ENCODE measurements at regions not wholly inside any gene's neighbourhood (a gene's known extent, or its start where the extent isn't known, plus 50 kb on each side); places are given as distances from the start of the nearest gene placed in this dataset.
A peak's percentile ranks its signal among the peaks of the same experiment; 100 is the strongest.

DNA sequence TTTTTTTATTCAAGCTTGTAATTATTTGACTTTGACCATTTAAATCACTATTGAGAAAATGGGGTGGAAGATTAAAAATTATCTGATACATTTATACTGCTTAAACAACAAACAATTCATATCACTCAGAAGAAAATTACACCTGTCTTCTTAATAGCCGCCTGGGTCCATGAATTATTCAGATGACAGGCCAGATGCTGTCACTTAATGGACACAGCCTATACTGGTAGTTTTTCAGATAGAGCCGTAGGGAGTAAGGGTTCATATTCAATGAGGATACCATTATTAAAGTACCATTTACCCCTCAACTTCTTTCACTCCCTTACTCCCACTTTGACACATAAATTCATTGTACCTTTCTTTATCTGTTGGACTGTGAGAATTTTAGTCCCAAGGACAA, 1193.4 kb upstream of the MAP3K7 start:
- no peak for DNase-seq (ENCODE audit: low read depth, low spot score)
- Histone ChIP-seq H3K4me1 (ENCODE audit: control insufficient read depth, insufficient read depth, low read length) (no peaks in the 10 kb centered on the region), H3K36me3 (ENCODE audit: control insufficient read depth in 2 of 2, insufficient read depth in 2 of 2, low read length in 1 of 2) (no peaks in the 10 kb centered on the region), H3K9me3 (replicated peaks; ENCODE audit: control insufficient read depth, insufficient read depth, low read length) (no peaks in the 10 kb centered on the region), H3K27ac (ENCODE audit: control insufficient read depth, insufficient read depth) (no peak overlapping the region), H3K27me3 (replicated peaks in 1 of 2; ENCODE audit: control insufficient read depth in 2 of 2, insufficient read depth in 2 of 2, low read length in 1 of 2) (no peaks in the 10 kb centered on the region), H3K79me2 (ENCODE audit: control insufficient read depth, insufficient read depth, low read length) (no peaks in the 10 kb centered on the region), H4K20me1 (ENCODE audit: control insufficient read depth, insufficient read depth) (no peaks in the 10 kb centered on the region), H3K4me2 (ENCODE audit: control insufficient read depth, insufficient read depth) (no peak overlapping the region), H3K9ac (ENCODE audit: control insufficient read depth, insufficient read depth, low read length) (no peak overlapping the region), H3K4me3 (no peak overlapping the region), H2AFZ (ENCODE audit: control insufficient read depth, low read depth, low read length) (no peak overlapping the region)
- TF ChIP-seq CBX3 (IDR thresholded peaks at IDR 0.05; ENCODE audit: borderline replicate concordance, low read depth) (no peak), TCF12 (IDR thresholded peaks at IDR 0.05; ENCODE audit: low read depth, low read length) (no peak), IKZF2 (IDR thresholded peaks at IDR 0.05) (no peak)
- TF ChIP-seq, protein P1, sequence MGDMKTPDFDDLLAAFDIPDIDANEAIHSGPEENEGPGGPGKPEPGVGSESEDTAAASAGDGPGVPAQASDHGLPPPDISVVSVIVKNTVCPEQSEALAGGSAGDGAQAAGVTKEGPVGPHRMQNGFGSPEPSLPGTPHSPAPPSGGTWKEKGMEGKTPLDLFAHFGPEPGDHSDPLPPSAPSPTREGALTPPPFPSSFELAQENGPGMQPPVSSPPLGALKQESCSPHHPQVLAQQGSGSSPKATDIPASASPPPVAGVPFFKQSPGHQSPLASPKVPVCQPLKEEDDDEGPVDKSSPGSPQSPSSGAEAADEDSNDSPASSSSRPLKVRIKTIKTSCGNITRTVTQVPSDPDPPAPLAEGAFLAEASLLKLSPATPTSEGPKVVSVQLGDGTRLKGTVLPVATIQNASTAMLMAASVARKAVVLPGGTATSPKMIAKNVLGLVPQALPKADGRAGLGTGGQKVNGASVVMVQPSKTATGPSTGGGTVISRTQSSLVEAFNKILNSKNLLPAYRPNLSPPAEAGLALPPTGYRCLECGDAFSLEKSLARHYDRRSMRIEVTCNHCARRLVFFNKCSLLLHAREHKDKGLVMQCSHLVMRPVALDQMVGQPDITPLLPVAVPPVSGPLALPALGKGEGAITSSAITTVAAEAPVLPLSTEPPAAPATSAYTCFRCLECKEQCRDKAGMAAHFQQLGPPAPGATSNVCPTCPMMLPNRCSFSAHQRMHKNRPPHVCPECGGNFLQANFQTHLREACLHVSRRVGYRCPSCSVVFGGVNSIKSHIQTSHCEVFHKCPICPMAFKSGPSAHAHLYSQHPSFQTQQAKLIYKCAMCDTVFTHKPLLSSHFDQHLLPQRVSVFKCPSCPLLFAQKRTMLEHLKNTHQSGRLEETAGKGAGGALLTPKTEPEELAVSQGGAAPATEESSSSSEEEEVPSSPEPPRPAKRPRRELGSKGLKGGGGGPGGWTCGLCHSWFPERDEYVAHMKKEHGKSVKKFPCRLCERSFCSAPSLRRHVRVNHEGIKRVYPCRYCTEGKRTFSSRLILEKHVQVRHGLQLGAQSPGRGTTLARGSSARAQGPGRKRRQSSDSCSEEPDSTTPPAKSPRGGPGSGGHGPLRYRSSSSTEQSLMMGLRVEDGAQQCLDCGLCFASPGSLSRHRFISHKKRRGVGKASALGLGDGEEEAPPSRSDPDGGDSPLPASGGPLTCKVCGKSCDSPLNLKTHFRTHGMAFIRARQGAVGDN (IDR thresholded peaks at IDR 0.05), result no peak
- in situ Hi-C loops (cut with MboI), result no loop called here
- SMC1A ChIA-PET (ENCODE audit: uncharacterized antibody, unreplicated experiment), result interaction anchor here (1.1 to 1.5 kb wide), 2 partner anchors 8 to 21 kb away, joined by 3 to 4 read pairs; no protein-coding TSS in a partner anchor
- no peak for FAIRE-seq
- CTCF ChIA-PET, result no interaction called here
- 0 out of 3 replicates have a peak, but pooled peaks have one; percentile 27 for ATAC-seq
- POLR2A ChIA-PET, result no interaction called here
- BruUV-seq (replicated peaks), result no TSS peak
- WGBS (ENCODE audit: insufficient coverage, insufficient replicate concordance, low lambda C conversion rate, missing lambda C conversion rate), result 29% methylated on average over 2 of the region's 2 CpGs
- RAD21 ChIA-PET (ENCODE audit: unreplicated experiment), result no interaction called here
- intact Hi-C loops (cut with micrococcal nuclease; ENCODE audit: unreplicated experiment), result no loop called here

DNA sequence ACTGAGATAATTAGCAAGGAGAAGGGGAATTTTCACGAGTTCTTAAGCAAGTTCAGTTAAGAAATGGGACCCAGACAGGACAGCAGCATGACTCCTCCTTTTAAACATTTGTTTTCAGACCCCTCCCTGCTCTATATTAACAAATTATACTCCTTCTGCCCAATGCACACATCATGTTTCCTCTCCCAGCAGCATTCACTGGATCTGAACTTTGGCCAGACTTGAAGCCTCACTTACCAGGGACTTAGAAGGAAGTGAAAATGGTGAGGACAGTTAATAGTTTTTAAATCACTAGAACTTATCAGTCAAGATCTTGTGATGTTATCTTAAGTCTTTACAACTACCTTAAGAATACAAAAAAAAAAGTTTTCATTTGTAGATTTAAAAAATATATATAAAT, 1174.7 kb upstream of the MAP3K7 start:
- ATAC-seq (peak; percentile 84), FAIRE-seq (no peak)
- WGBS (ENCODE audit: insufficient coverage, insufficient replicate concordance, low lambda C conversion rate, missing lambda C conversion rate), result 0% methylated on average over 1 of the region's 1 CpG
- TF ChIP-seq SPI1 (IDR thresholded peaks at IDR 0.05; ENCODE audit: borderline replicate concordance, insufficient read depth, low read depth, low read length) (peak; percentile 61; the same call in 1 of the 2 replicates), MTA2 (IDR thresholded peaks at IDR 0.05; ENCODE audit: low read depth) (peak; percentile 55), ASH2L (IDR thresholded peaks at IDR 0.05; ENCODE audit: borderline replicate concordance, low read depth) (no peak), NRF1 (conservative IDR thresholded peaks at IDR 0.05; ENCODE audit: low read depth, low read length) (no peak)
- TF ChIP-seq, protein P2, sequence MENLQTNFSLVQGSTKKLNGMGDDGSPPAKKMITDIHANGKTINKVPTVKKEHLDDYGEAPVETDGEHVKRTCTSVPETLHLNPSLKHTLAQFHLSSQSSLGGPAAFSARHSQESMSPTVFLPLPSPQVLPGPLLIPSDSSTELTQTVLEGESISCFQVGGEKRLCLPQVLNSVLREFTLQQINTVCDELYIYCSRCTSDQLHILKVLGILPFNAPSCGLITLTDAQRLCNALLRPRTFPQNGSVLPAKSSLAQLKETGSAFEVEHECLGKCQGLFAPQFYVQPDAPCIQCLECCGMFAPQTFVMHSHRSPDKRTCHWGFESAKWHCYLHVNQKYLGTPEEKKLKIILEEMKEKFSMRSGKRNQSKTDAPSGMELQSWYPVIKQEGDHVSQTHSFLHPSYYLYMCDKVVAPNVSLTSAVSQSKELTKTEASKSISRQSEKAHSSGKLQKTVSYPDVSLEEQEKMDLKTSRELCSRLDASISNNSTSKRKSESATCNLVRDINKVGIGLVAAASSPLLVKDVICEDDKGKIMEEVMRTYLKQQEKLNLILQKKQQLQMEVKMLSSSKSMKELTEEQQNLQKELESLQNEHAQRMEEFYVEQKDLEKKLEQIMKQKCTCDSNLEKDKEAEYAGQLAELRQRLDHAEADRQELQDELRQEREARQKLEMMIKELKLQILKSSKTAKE (IDR thresholded peaks at IDR 0.05; ENCODE audit: low read depth, poor library complexity, severe bottlenecking), result peak; percentile 23

More for the DNA sequence above, 1174.7 kb upstream of the MAP3K7 start:
- in situ Hi-C loops (cut with MboI) (no loop called here), intact Hi-C loops (cut with micrococcal nuclease; ENCODE audit: unreplicated experiment) (no loop called here)
- Histone ChIP-seq H3K9ac (ENCODE audit: control insufficient read depth, insufficient read depth, low read length) (no peak overlapping the region), H3K27me3 (replicated peaks in 1 of 2; ENCODE audit: control insufficient read depth in 2 of 2, insufficient read depth in 2 of 2, low read length in 1 of 2) (no peaks in the 10 kb centered on the region), H3K36me3 (ENCODE audit: control insufficient read depth in 2 of 2, insufficient read depth in 2 of 2, low read length in 1 of 2) (no peaks in the 10 kb centered on the region), H3K9me3 (replicated peaks; ENCODE audit: control insufficient read depth, insufficient read depth, low read length) (no peaks in the 10 kb centered on the region), H3K4me1 (ENCODE audit: control insufficient read depth, insufficient read depth, low read length) (no peaks in the 10 kb centered on the region), H4K20me1 (ENCODE audit: control insufficient read depth, insufficient read depth) (no peaks in the 10 kb centered on the region), H2AFZ (ENCODE audit: control insufficient read depth, low read depth, low read length) (no peak overlapping the region), H3K79me2 (ENCODE audit: control insufficient read depth, insufficient read depth, low read length) (no peaks in the 10 kb centered on the region), H3K4me3 (no peak overlapping the region), H3K27ac (ENCODE audit: control insufficient read depth, insufficient read depth) (no peak overlapping the region), H3K4me2 (ENCODE audit: control insufficient read depth, insufficient read depth) (no peak overlapping the region)
- POLR2A ChIA-PET, result no interaction called here
- no TSS peak for BruUV-seq (replicated peaks)
- DNase-seq (ENCODE audit: low read depth, low spot score), result no peak
- RAD21 ChIA-PET (ENCODE audit: unreplicated experiment), result no interaction called here
- SMC1A ChIA-PET (ENCODE audit: uncharacterized antibody, unreplicated experiment), result interaction anchor here (0.9 kb wide), 1 partner anchor 276 kb away, joined by 5 read pairs; no protein-coding TSS in a partner anchor
- CTCF ChIA-PET, result no interaction called here

Measured in GM12878 (cell line).